ENCODE measurements at regions not wholly inside any gene's neighbourhood (a gene's known extent, or its start where the extent isn't known, plus 50 kb on each side); places are given as distances from the start of the nearest gene placed in this dataset.

DNA sequence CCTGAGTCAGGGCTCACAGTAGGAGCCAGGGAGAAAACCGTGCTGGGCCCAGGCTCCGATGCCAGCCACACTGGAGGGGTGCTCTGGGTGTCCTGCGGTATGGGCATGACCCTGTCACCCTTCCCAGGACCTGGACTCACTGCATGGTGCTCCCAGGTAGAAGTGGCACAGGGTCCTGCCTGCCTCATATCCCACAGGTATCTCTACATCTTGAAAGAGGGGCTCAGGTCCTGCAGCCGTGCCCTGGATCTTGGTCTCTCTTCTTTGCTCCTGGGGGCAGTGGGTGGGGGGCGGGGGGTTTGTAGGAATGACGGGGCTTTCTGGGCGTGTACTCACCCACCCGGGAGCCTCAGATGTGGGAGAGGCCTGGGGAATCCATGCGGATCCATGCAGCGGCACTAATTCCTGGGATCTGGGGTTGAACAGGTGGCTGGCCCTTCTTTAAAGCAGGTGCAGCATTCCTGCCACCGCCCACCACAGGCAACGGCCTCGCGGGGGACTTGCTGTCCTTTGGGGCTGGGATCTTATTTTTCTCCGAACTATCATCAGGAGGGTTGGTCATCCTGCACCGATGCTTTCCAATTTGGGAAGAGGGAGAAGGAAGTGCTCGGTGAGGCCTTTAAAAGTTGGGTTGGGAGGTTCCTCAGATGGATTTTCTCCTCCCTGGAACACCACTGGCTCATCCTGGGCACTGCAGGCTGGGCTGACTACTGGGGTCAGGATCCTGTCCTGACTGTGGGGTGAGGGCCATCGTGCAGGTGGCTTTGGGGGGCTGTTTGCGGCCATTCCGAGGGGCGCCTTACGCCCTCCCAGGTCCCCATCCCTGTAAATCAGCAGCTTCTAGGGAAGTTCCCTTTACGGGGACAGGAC, 886.4 kb downstream of the BRD1 start:
- 70 to 87% methylated on average over 19 to 22 of the region's 23 CpGs for WGBS, 2 donors
- no peak for DNase-seq (ENCODE audit: low spot score in 2 of 2)
- TF ChIP-seq, protein P1, sequence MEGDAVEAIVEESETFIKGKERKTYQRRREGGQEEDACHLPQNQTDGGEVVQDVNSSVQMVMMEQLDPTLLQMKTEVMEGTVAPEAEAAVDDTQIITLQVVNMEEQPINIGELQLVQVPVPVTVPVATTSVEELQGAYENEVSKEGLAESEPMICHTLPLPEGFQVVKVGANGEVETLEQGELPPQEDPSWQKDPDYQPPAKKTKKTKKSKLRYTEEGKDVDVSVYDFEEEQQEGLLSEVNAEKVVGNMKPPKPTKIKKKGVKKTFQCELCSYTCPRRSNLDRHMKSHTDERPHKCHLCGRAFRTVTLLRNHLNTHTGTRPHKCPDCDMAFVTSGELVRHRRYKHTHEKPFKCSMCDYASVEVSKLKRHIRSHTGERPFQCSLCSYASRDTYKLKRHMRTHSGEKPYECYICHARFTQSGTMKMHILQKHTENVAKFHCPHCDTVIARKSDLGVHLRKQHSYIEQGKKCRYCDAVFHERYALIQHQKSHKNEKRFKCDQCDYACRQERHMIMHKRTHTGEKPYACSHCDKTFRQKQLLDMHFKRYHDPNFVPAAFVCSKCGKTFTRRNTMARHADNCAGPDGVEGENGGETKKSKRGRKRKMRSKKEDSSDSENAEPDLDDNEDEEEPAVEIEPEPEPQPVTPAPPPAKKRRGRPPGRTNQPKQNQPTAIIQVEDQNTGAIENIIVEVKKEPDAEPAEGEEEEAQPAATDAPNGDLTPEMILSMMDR (IDR thresholded peaks at IDR 0.05): no peak
- no peak for TF ChIP-seq EP300 (IDR thresholded peaks at IDR 0.05)
- TF ChIP-seq POLR2A (IDR thresholded peaks at IDR 0.05): no peak
- no peaks in the 10 kb centered on the region for H3K36me3 ChIP-seq
- H3K9me3 ChIP-seq: no peaks in the 10 kb centered on the region
- no peaks in the 10 kb centered on the region for H3K27me3 ChIP-seq
- no peak overlapping the region for H3K4me3 ChIP-seq
- peaks cover 0 to 19% (median 0%) of the 10 kb centered on the region in 4 donors for H3K4me1 ChIP-seq
- H3K27ac ChIP-seq: no peak overlapping the region

GRCh38 chr22:48940266-48941032, 887.2 kb downstream of the BRD1 start:
- no peaks in the 10 kb centered on the region for H3K9me3 ChIP-seq

DNA sequence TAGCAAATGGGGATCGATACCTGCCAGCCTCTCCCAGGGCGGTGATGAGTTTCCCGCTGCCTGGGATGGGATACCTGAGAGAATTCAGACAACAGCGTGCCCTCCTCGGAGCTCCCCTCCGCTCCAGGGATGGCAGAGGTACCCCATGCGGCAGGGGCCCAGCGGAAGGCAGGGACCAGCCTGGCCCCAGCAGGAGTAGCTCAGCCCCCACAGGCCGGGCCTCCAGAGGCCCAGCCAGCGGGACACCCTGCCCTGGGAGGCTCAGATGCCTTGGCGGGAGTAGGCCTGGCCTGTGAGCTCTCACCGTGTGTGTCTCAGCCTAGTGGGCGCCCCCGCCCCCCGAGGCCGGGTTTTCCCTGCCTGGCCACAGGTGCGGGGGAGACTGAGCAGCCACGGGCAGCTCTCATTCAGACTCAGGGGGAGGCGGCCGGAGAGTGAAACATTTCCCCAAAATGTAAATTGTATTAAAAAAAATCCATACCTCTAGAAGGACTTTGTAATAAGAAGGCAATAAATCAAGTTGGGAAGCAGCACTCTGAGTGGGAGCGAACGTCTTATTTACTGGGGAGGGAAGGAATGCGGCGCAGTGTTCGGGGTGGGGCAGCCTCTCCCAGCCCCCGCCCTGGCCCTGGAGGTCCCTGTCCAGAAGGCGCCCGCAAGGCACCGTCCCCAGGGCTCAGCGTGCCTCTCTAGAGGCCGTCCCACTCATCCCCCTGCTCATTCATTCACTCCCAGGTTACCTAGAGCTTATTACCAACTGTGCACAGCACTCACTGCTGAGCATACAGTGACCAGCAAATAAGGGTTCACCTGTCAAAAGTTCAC, 888.0 kb downstream of the BRD1 start:
- TF ChIP-seq EP300 (IDR thresholded peaks at IDR 0.05): no peak
- TF ChIP-seq, protein P1 (IDR thresholded peaks at IDR 0.05): no peak
- TF ChIP-seq POLR2A (IDR thresholded peaks at IDR 0.05): no peak
- Histone ChIP-seq H3K27ac (no peak overlapping the region), H3K36me3 (no peaks in the 10 kb centered on the region), H3K4me3 (no peak overlapping the region), H3K4me1 (peaks cover 0 to 19% (median 0%) of the 10 kb centered on the region in 4 donors), H3K9me3 (peaks cover 0 to 1% (median 0%) of the 10 kb centered on the region in 4 donors), H3K27me3 (no peaks in the 10 kb centered on the region)
- 78 to 84% methylated on average over 24 to 31 of the region's 31 CpGs for WGBS, 2 donors
- no peak for DNase-seq (ENCODE audit: low spot score in 2 of 2)

More at GRCh38 chr22:48940266-48941032, 887.2 kb downstream of the BRD1 start:
- TF ChIP-seq, protein P1 (IDR thresholded peaks at IDR 0.05): no peak
- no peak for TF ChIP-seq POLR2A (IDR thresholded peaks at IDR 0.05)
- no peak for TF ChIP-seq EP300 (IDR thresholded peaks at IDR 0.05)
- Histone ChIP-seq H3K4me1 (peaks cover 0 to 19% (median 0%) of the 10 kb centered on the region in 4 donors), H3K27ac (no peak overlapping the region), H3K36me3 (no peaks in the 10 kb centered on the region), H3K27me3 (no peaks in the 10 kb centered on the region), H3K4me3 (no peak overlapping the region)
- 82 to 86% methylated on average over 18 to 20 of the region's 20 CpGs for WGBS, 2 donors
- DNase-seq (ENCODE audit: low spot score in 2 of 2): no peak

- 33 to 34% methylated on average over 8 of the region's 8 CpGs for WGBS, 2 donors
- Histone ChIP-seq H3K4me1 (peaks cover 0 to 19% (median 0%) of the 10 kb centered on the region in 4 donors), H3K27me3 (no peaks in the 10 kb centered on the region), H3K36me3 (no peaks in the 10 kb centered on the region), H3K4me3 (no peak overlapping the region), H3K27ac (no peak overlapping the region), H3K9me3 (peaks cover 0 to 10% (median 2%) of the 10 kb centered on the region in 4 donors)
- TF ChIP-seq EP300 (IDR thresholded peaks at IDR 0.05) (no peak), POLR2A (IDR thresholded peaks at IDR 0.05) (no peak)
- TF ChIP-seq, protein P1 (IDR thresholded peaks at IDR 0.05): no peak
- DNase-seq (ENCODE audit: low spot score in 2 of 2): no peak
Observed at GRCh38 chr22:48938741-48939140, 888.9 kb downstream of the BRD1 start.

Data from tibial nerve (tissue), 4 donors.